ENCODE measurements at regions not wholly inside any gene's neighbourhood (a gene's known extent, or its start where the extent isn't known, plus 50 kb on each side); places are given as distances from the start of the nearest gene placed in this dataset.

DNA sequence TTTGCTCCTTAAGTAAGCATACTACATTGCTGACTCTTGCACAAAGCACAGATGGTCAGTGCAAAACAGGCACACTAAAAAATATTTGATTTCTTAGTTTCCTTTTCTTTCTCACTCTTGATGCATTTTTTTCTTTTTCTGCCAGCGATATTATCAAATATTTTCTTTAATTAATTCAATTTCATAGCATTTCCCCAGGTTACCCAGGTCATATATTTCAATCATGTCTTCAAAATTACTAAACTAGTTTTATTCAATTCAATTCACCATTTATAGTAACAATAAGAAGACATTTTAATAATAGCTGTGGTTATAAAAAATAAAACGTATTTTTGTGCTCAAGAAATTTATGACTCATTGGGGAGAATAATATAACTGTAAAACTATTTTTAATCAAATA is 421.2 kb downstream of the GASK1B start:
- TF ChIP-seq, protein P1, sequence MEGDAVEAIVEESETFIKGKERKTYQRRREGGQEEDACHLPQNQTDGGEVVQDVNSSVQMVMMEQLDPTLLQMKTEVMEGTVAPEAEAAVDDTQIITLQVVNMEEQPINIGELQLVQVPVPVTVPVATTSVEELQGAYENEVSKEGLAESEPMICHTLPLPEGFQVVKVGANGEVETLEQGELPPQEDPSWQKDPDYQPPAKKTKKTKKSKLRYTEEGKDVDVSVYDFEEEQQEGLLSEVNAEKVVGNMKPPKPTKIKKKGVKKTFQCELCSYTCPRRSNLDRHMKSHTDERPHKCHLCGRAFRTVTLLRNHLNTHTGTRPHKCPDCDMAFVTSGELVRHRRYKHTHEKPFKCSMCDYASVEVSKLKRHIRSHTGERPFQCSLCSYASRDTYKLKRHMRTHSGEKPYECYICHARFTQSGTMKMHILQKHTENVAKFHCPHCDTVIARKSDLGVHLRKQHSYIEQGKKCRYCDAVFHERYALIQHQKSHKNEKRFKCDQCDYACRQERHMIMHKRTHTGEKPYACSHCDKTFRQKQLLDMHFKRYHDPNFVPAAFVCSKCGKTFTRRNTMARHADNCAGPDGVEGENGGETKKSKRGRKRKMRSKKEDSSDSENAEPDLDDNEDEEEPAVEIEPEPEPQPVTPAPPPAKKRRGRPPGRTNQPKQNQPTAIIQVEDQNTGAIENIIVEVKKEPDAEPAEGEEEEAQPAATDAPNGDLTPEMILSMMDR (conservative IDR thresholded peaks at IDR 0.05; ENCODE audit: low read length): no peak
- no peak for DNase-seq (ENCODE audit: low read depth)
- H3K4me3 ChIP-seq (ENCODE audit: low read length): no peak overlapping the region

DNA sequence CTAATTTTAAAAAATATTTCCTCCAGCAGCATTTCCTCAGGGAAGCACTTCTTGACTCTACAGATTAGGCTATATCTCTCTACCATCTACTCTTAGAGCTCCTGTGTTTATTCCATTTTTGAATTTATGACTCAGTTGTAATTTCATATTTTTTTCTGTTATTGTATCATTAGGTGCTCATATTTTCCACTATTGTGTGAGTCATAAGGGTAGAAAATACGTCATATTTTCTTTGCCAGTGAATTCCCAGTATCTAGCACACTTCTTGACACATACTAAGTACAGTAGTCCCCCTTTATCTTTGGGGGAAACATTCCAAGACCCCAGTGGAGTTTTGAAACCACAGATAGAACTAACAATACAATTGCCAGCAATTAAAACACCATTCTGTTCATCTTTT is 431.2 kb downstream of the GASK1B start:
- H3K4me3 ChIP-seq (ENCODE audit: low read length): no peak overlapping the region
- no peak for DNase-seq (ENCODE audit: low read depth)
- TF ChIP-seq, protein P1 (conservative IDR thresholded peaks at IDR 0.05; ENCODE audit: low read length): no peak

DNA sequence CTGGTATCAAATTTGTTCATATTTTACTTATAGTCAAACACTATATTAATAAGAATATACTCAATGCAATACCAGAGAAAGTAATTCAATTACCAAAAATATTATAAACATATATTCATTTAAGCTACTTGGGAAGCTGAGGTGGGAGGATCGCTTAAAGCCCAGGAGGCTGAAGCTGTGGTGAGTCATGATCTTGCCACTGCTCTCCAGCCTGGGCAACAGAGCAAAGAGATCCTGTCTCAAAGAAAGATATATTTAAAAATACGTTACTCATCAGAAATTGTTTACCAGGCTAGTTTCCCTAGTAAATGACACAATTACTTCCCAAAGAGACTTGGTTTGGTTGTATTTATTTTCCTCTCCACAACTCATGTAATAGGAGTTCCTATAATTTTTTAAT is 433.6 kb downstream of the GASK1B start:
- no peak overlapping the region for H3K4me3 ChIP-seq (ENCODE audit: low read length)
- TF ChIP-seq, protein P1 (conservative IDR thresholded peaks at IDR 0.05; ENCODE audit: low read length): no peak
- DNase-seq (ENCODE audit: low read depth): no peak

DNA sequence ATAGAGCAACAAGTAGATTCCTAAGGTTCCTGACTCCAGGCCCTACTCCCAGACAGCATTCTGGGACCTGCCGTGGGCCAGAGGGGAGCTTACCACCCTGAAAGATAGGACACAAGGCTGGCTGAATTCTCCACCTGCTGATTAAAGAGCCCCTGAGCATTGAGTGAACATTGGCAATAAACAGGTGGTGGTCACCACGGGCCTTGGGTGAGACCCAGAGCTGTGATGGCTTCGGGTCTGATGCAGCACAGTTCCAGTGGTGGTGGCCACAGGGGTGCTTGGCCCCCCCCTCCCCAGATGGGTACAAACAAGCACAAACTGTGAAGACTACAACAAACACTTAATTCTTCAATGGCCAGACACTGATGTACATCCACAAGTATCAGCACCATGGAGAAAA is 444.6 kb downstream of the GASK1B start:
- no peak overlapping the region for H3K4me3 ChIP-seq (ENCODE audit: low read length)
- no peak for DNase-seq (ENCODE audit: low read depth)
- TF ChIP-seq, protein P1 (conservative IDR thresholded peaks at IDR 0.05; ENCODE audit: low read length): no peak

DNA sequence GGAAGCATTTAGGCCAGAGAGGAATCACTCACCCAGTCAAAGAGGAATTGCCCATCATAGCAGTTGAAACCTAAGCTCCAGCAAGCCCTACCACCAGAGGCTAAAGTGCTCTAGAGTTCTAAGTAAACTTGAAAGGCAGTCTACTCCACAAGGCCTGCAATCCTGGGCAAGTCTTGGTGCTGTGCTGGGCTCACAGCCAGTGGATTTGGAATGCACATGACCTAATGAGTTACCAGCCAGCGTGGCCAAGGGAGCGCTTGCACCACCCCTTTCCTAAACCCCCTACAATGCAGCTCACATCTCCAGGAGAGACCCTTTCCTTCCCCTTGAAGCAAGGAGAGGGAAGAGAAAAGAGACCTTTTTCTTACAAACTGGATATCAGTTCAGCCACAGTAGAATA is 445.7 kb downstream of the GASK1B start:
- H3K4me3 ChIP-seq (ENCODE audit: low read length): no peak overlapping the region
- TF ChIP-seq, protein P1 (conservative IDR thresholded peaks at IDR 0.05; ENCODE audit: low read length): no peak
- DNase-seq (ENCODE audit: low read depth): no peak

DNA sequence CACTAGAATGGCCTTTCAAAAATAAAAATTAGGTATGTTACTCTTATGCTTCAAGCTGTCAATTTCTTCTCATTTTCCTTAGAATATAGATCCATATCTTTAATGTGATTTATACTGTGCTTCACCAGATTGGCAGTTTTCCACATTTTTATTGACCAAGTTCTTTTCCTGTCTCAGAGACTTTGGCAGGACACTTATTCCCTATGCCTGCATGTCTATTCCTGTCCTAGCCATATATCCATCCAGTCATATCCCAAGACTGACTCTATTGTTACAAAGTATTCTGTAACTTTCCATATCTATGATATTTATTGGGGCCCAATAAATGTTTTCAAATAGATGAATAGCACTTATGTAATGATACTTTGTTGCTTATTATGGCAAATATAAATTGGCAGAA is 450.7 kb downstream of the GASK1B start:
- TF ChIP-seq, protein P1 (conservative IDR thresholded peaks at IDR 0.05; ENCODE audit: low read length): no peak
- no peak overlapping the region for H3K4me3 ChIP-seq (ENCODE audit: low read length)
- DNase-seq (ENCODE audit: low read depth): no peak

DNA sequence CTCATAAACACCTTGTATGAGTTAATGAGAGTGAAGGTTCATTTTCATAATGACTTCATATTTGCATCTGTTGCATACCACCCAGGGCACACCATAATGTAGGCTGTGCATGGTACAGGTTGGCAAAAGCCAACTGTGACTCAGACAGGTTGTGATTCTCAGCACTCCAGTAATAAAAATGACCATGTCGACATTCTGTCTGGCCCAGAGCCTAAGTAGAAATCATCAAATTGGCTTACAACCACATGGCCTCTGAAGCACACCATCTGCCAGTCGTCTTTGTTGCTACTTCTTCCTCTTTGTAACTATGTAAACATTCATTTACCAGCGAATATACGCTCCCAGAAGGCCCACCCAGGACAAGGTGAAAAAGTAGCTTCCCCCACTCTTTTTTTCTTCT is 459.5 kb downstream of the GASK1B start:
- TF ChIP-seq, protein P1 (conservative IDR thresholded peaks at IDR 0.05; ENCODE audit: low read length): no peak
- DNase-seq (ENCODE audit: low read depth): no peak
- H3K4me3 ChIP-seq (ENCODE audit: low read length): no peak overlapping the region

All from AG10803 (cell line).